NCI-H446 (cell line): ENCODE measurements at regions not wholly inside any gene's neighbourhood (a gene's known extent, or its start where the extent isn't known, plus 50 kb on each side); places are given as distances from the start of the nearest gene placed in this dataset.
"Not testable (repeated sequence)": the region's sequence is repeated elsewhere in the genome, so short reads cannot be mapped to it uniquely, and the experiment has no call there.

Source experiments
- DNase-seq, 2 experiments: peaks; one replicate each; lab custom pipeline; 2025; lab: John Stamatoyannopoulos, UW

DNA sequence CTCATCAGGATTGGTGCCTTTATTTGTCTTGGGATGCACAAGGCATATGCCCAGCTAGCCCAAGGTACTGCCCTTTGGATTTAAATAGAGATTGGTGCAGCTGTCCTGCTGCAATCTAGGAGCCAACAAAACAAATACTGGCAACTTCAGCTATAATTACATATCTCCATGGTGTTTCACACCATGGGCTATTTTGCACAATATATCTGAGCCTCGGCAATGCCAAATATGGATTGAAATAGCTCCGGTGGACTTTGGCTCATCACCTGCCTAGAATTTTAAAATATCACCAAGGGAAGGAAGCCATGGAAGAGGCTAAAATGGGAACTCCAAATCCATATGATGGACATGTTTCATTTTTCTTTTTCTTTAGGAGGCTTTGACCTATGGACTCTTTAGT is 367.8 kb upstream of the UMPS start:
- peak in 1 of 2 experiments; percentile 62 for DNase-seq

DNA sequence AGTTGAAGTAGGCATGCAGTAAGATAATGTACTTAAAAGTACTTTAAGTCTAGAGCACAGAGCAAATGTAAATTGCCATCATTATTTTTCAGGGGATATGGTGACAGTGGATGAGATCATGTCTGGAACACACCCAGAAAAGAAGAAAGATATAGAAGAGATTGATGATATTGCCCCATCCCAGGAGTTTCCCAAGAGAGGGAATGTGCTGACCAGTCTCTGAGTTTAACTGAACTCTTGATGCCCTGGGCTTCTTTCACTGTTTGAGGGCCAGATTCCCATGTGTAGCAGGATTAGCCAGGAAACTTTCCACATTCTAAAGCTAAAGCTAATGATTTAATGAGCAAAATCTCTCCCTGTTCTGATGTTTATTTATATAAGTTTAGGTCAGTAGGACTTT is 366.8 kb upstream of the UMPS start:
- no peak for DNase-seq

DNA sequence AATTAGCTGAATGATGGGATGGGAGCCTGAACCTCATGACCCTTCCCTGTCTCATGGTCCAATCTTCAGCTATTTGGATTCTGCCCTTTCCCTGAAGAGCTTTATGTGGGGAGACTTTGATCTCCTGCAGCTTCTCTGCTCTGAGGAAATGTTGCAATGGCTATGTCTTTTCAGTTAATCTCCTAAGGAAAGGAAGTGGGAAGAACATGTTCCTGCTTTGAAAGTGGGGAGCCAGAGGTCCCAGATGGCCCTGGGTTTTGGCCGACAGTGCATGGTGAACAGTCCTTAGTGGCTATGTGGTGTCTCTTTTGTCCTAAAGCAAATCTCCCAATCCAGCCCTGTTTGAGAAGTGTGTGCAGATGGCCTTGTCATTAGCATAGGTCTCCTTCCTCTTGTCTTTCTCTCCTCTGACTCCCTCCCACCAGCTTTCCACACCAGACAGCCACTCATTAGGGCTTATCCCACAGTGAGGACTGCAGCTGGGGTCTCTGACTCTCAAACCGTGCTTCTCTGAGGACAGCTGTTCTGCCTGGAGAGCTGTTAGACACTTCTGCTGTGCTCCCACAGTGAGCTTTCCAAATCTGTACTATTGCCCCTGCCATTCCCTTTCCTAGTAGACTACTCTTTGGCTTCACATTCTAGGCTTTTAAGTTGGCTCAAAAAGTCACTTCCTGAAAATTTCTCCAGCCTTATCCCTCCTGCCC is 365.8 kb upstream of the UMPS start:
- no peak for DNase-seq

DNA sequence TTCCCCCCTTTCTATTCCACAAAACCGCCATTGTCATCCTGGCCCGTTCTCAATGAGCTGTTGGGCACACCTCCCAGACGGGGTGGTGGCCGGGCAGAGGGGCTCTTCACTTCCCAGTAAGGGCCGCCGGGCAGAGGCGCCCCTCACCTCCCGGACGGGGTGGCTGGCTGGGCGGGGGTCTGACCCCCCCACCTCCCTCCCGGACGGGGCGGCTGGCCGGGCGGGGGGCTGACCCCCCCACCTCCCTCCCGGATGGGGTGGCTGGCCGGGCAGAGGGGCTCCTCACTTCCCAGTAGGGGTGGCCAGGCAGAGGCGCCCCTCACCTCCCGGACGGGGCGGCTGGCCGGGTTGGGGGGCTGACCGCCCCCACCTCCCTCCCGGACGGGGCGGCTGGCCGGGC is 363.6 kb upstream of the UMPS start:
- not testable (repeated sequence) for DNase-seq

DNA sequence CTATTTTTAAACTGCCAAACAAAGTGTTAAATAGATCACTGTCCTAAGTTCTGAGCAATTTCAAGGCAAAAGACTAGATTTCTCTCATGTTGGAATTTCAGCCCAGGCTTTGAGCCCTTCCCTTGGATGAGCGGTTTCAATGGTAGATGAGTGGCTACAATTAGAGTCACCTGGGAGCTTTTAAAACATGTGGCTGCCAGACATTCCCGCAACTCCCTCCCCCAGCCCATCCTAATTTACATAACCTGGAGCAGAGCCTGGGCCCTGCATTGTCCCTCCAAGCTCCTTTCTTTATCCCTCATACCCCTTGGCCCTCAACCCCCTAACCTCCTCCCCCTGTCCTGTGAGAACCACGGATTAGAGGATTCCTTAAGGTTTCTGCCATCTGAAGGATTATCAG is 357.5 kb upstream of the UMPS start:
- no peak for DNase-seq

DNA sequence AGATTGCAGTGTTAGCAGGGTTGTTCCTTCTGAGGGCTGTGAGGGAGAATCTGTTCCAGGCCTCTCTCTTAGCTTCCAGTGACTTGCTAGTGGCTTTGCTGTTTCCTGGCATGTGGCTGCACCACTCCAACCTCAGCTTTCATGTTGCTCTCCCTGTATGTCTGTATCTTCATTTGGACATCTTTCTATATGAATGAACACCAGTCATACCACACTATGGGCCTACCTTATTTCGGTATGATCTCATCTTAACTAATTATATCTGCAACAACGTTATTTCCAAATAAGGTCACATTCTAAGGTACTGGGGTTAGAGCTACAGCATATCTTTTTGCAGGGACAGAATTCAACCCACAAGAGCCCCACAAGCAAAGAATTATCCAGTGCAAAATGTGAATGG is 356.7 kb upstream of the UMPS start:
- DNase-seq: no peak

DNA sequence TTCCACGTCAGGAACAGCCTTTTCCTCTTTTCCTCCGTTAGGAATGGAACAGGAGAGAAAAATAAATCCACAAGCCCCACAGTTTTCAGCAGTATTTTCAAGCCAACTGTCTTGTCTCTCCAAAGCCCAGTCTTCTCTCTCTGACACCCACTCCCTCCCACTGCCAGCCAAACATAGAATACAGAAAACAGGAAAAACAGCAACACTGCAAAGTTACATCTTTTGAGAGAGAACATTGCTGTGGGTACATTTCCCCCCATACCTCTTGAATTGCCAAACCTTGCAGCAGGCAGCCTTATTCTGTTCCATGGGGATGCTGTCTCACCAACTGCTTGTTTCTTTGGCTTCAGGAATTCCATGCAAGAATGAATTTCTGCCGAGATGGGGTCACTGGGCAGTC is 355.7 kb upstream of the UMPS start:
- DNase-seq: no peak

DNA sequence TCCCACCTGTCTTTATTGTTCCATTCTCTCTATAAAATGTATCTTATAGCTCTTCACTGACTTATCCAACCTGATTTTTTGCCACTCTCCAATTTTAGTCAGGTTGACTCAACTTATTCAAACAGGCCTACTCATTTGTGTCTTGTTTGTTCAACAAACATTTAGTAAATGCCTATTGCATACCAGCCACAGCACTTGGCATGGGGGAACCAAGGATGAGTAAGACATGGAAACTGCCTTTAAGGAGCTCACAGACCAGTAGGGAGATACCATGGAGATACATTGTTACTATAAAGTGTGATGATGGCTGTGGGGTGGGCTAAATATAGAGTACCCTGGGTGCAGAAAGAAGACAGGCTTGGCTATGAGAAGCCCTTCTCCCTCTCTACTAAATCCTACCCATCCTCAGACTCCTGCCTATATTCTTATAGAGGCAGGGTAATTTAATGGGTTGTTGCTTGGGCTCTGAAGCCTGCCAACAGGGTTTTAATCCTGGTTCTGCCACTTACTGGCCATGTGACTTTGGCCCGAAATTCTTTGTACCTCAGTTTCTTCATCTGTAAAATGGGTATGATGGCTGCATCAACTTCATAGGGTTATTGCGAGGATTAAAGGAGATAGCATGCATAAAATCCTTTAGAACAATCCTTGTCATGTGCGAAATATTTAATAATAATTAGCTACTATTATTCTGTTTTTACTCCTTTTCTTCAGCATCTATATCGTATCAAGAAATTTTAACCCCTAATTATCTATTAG is 348.5 kb upstream of the UMPS start:
- DNase-seq: no peak

DNA sequence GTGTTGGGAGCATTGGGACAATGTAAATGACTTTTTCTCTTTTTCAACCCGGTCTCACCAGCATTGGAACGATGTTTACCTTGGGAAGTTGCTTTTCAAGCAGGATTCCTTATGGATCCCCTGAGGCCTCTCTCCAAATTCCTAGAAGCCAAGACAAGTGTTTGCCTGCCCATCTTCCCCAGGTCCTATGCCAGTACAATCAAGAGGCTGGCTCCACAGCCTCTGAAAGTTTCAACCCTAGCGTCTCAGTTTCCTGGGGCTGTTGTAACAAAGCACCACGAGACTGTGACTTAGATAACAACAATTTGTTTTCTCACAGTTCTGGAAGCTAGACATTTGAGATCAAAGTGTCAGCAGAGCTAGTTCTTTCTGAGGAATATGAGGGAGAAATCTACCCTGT is 347.2 kb upstream of the UMPS start:
- no peak for DNase-seq

DNA sequence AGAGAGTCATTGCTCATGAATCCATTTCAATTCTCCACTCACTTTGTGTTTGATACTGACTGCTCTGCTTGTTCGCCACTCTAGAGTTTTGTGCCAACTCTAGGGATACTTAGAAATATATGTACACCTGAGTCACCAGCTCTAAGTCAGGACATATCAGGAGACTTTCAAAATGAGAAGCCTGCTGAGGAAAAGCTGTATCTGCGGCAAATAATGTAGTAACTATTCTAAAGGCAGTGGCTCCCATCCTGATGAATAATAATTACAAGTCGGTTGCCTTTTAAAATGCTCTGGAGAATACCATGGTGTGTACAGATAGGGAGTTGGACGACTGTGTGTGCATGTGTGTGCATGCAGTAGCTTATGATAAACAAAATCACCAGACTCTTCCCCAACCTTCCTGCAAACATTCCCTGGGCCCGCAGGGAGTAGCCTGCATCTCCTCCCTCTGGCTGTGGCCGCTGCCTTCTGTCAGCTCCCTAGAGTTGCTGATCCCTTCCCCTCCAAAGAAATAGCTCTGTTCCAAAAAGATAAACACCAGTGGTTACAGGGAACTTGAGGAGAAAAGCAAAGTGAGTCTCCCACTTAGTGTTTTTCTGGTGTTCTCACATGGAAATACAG is 346.3 kb upstream of the UMPS start:
- no peak for DNase-seq

DNA sequence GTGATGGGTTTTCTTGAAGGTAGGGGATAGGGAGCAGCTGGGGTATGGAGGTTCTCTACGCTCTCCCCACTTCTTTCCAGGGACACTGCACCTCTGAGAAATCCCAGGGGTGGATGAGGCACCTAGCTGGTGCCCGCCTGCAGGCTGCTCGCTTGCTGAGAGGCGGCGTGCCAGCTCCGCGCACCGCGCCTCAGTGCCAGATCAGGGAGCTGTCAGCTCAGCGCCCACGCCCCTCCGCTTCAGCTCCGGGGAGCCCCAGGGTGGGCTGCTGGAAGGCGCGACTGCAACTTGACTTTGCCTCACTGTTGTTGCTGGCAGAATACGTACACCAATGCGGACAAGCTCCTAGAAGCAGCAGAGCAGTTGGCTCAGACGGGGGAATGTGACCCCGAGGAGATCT is 345.7 kb upstream of the UMPS start:
- no peak for DNase-seq

DNA sequence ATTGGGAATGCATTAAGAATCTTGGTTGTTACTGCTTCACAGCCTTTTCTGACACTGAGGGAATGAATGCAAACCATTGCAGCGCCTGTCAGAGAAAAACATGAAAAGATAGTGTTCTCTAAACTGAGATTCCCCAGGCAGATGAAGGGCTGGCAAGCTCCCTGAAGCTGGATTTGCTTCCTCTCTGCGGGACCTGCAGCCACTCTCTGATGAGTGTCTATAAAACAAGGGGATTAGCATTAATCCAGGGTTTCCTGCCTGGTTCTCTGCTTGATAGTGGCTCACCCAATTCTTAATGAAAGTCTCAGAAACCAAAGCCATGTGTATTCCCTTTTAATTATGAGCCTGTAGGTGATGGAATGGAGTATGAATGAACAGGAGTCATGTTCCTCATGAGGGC is 344.3 kb upstream of the UMPS start:
- DNase-seq: no peak

DNA sequence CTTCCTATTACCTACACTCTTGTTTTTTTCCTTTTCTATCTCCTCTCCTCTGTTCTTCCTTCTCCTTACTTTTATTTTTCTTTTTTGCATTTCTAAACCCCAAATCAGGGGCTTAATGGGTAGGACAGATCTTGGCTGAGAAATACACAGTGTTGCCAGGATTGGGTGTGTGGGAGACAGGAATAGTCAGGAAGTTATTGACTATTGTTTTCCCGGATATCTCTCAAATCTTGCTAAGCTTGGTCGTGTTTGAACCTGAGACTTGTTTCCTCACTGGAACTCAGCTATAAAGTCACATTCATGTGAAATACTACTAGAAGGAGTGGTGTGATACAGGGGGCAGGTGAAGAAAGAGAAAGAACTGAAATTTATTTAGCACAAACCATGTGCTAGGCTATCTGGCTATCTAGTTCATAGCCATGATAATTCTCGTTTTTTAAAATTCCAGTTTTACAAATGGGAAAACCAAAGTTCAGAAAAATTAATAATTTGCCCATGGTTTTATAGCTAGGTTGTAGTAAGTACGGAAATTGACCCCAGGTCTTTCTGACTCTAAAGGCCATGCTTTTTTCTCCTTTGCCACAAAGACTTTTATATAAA is 343.2 kb upstream of the UMPS start:
- no peak for DNase-seq

DNA sequence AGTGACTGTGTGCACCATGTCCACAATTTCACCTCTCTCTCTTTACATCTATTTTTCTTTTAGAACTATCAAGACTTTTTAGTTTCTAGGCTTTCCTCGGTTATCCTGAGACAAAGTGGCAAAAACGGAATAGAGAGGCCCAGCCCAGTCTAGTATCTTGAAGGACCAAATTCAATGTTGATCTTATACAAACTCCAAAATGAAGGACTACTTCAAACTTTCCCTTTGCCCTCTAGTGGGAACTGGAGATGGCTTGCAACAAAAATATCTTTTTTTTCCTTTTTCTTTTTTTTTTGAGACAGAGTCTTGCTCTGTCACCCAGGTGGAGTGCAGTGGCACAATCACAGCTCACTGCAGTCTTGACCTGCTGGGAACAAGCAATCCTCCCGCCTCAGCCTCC is 338.5 kb upstream of the UMPS start:
- no peak for DNase-seq

DNA sequence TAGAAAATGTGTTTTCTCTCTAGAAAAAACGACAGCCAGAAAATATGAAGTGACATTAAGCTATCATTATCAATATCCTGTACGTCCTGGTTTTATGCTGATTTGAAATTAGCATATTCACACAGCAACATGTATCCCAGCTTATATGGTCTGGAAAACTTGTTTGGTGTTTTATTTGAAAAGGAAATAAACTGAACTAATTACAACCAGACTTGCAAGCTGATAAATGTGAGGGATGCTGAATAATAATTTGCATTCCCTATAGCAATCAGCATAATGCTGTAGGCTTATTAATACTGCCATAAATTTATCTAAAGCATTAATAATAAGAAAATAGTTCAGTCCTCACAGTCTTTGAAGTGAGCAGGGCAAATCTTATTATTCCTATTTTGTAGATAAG is 336.9 kb upstream of the UMPS start:
- DNase-seq: no peak

DNA sequence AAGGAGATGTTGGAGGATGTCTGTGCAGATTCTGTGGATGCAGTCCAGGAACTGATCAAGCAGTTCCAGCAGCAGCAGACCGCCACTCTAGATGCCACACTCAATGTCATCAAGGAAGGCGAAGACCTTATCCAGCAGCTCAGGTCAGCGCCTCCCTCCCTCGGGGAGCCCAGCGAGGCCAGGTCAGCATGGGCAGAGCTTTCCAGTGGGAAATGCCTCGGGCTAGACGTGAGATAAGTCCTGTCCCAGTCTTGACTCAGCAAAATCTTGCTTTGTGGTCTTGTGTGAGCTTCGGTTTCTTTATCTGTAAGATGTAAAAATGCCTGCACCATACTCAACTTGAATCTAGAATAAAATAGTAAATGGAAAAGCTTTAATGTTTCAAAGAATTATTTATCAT is 335.1 kb upstream of the UMPS start:
- no peak for DNase-seq

DNA sequence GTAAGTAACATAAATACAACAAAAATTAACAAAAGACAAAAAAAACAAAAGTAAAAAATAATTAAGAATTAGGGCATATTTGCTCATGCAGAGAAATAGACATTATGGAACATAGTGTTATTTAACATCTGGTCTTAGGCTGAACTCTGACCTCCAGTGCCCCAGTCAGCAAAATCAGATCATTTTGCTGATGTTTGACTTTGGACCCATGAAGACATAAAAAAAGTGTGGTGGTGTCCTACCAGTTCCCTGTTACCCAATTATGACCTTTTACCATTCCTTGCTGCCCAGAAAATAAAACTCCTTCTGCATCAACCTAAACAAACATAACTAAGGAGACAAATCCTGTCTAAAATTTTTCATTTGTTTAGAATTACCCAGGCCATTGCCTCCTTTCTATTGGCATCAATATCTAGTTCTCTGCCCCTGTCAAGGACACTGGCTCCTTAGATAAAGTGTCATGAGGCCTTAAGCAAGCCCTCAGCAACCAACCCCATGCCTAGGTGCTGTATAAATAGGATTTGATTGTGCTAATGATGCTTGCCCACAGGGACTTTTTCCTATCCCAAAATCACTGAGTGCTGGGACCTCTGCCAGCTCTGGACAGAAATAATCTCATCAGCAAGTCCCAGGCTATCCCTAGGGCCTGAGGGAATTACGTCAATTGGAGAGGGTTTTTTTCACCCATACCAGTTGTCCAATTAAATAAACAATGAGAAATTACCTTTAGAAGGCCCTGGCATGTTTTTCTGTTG is 334.5 kb upstream of the UMPS start:
- peak; percentile 71 to 77 for DNase-seq

DNA sequence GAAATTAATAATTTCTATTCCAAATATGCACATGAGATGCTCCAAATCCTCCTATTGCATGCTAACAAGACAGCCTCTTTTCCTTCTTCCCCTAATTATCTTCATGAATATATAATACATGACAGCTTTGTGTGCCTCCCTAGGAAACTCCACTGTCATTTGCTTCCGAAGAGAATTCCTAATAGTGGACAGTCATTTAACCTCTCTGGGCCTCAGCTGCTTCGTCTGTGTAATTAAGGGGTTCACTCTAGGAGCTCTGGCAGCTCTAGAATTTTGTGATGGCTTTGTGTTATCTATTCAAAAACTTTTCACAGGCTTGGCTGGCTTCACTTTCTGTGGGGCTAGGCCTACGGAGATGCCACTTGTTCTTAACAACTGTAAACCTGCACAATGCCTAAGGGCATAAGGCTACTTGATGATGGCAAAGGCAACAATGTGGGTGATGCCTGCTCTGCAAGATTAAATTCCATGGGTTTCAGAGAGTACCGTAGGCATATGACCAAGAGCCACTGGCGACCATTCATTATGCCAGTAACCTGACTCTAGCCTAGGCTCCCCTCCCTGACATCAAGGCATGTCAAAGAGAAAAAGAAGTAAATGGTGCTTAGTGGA is 333.8 kb upstream of the UMPS start:
- DNase-seq: no peak

DNA sequence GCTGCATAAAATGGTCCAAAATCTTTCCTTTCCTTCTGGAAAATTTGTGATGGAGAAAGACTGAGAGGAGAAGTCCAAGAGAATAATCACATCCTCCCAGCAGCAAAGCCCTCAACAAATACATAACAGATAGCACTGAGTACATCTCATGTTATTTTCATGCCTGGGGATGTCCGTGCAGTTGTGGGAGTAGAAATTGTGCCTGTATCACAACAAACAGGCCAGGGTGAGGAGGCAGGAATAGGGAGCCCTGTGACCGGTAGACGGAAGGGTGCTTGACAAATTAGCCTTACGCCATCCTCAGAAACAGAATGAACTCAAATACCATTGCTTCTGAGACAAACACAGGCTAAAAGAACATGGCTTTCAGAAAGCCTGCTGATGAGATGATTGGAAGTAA is 333.2 kb upstream of the UMPS start:
- DNase-seq: no peak

DNA sequence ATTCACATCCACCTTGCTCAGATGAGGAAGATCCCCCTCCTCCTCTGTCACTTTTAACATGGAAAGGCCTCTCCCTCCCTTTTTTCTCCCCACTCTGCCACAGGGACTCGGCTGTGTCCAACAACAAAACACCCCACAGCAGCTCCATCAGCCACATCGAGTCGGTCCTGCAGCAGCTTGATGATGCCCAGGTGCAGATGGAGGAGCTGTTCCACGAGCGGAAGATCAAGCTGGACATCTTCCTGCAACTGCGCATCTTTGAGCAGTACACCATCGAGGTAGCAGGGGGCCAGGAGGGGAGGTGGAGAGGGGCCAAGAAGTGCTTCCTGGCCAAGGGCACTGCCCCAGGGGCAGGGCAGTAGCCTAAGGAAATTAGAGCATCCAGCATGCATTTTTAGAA is 331.7 kb upstream of the UMPS start:
- DNase-seq: no peak

DNA sequence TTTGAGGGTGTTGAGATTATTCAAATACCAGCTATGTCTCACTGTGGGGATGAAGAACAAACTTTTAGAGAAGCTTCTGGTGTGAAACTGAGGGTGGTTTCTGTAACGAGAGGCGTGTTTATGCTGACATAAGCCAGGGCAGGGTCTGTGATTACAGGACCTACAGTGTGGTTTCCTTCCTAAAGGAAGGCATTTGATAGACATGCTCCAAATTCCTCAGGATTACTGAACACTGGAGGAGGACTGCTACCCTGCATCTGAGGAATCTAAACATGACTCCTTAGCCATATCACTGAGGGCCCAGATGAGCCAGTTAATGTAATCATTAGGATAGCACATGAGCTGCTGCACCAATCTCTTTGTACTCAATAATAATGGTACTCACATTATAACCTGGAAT is 328.4 kb upstream of the UMPS start:
- DNase-seq: no peak

DNA sequence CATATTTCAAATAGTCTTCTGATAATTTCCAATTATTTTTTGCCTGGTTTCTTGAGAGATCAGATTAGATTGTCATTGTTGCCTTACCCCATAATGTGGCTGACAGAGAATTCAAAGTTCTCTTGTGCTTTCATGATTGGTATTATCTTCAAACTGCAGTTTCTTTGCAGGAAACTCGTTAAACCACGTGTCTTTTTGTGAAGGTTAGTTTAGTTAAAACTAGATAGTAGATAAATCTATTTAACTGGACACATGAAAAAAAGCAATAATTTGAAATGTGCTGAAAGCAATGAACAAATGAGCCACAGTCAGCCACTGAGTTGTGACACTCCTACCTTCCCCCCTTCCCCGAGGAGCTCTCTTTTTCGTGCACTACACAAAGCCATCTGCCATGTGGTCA is 327.5 kb upstream of the UMPS start:
- DNase-seq: no peak
